Skeletal muscle satellite cell (primary cell): ENCODE measurements at regions not wholly inside any gene's neighbourhood (a gene's known extent, or its start where the extent isn't known, plus 50 kb on each side); places are given as distances from the start of the nearest gene placed in this dataset.
"Not testable (repeated sequence)": the region's sequence is repeated elsewhere in the genome, so short reads cannot be mapped to it uniquely, and the experiment has no call there.

Experiments
- H3K27me3 ChIP-seq: 2 replicates; pipeline ENCODE4 v1.7.0; 2013; ENCODE audit warnings: low read length; ENCODE audit not compliant: control insufficient read depth, insufficient read depth
- H3K36me3 ChIP-seq: 2 replicates; pipeline ENCODE4 v1.7.0; 2013; ENCODE audit warnings: mild to moderate bottlenecking, control low read depth, low read length; ENCODE audit not compliant: insufficient read depth
- H3K4me1 ChIP-seq: 2 replicates; pipeline ENCODE4 v1.7.0; 2013; ENCODE audit warnings: low read length; ENCODE audit not compliant: control insufficient read depth, insufficient read depth
- H3K4me2 ChIP-seq: 2 replicates; pipeline ENCODE4 v1.7.0; 2013; ENCODE audit warnings: mild to moderate bottlenecking, low read length
- H3K4me3 ChIP-seq: 2 replicates; pipeline ENCODE4 v1.7.0; 2013; ENCODE audit warnings: low read length
- H3K9ac ChIP-seq: 2 replicates; pipeline ENCODE4 v1.7.0; 2013; ENCODE audit warnings: mild to moderate bottlenecking, low read depth, low read length, moderate library complexity
- H3K9me3 ChIP-seq: replicated peaks from 2 replicates; pipeline ENCODE4 v1.7.0; 2013; ENCODE audit warnings: mild to moderate bottlenecking, control low read depth, low read length

DNA sequence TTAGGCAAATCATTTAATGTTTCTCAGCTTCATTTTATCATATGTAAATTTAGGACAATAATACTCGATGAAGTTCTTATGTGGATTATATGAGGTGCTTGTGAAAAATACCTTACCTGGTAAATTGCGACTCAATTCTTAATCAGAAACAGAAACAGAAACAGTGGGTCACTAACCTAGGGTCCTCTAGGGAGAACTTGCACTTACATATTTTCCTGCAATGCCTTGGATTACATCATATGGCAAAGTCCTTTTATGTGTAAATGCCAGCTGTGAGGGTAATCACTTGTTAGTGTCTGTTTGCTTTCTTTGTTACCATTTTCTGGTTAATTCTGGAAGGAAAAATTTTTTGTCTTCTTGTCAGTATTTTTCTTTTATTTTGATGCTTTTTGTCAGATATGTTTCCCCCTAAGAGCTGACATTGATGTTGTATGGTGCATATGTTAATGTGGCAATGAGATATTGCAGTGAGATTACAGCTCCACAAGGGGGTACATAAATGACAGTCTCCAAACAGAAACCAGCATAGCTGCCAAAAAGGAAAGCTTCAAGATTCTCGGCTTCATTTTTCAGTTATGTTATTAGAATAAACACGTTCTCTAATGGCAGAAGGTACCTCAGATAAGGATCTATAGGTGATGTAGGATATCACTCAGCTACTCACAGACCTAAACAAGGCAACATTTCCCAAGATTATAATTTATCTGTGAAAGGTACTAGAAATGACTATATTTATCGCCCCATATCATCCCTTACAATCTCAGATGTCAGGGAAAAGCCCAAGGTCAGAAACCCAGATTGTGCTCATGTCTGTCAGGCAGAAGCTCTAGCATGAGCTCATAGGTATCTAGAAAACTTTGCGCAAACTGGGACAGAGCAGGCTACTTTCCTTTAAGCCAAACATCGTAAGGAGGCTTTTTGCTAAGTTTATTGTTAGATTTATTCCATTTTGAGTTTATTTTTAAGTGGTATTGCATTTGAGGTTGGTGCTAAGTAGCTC is 119.9 kb downstream of the FASLG start:
- H3K27me3 ChIP-seq: no peaks in the 10 kb centered on the region
- no peaks in the 10 kb centered on the region for H3K9me3 ChIP-seq
- H3K36me3 ChIP-seq: no peaks in the 10 kb centered on the region
- no peak overlapping the region for H3K4me3 ChIP-seq
- no peak overlapping the region for H3K4me2 ChIP-seq
- H3K4me1 ChIP-seq: peaks cover 9% of the 10 kb centered on the region
- no peak overlapping the region for H3K9ac ChIP-seq

DNA sequence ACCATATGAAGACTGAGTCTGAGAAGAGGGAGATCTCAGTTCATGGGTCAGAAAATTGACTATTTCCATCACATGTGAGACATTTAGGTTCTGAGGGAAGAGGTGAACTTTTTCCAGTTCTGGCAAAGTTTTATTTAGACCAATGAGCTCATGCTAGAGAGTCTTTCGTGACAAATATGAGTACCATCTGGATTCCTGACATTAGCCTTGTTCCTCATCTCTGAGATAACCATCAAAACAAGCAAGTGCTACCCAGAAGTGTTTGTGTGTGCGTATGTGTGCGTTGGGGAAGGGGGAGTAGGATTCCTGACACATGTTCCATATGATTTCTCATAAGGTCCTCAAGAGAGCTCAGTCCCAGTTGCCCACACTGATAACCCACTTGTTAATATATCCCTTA is 120.6 kb downstream of the FASLG start:
- Histone ChIP-seq H3K9ac (no peak overlapping the region), H3K27me3 (no peaks in the 10 kb centered on the region), H3K4me3 (no peak overlapping the region), H3K4me1 (peaks cover 9% of the 10 kb centered on the region), H3K36me3 (no peaks in the 10 kb centered on the region), H3K9me3 (no peaks in the 10 kb centered on the region), H3K4me2 (no peak overlapping the region)

DNA sequence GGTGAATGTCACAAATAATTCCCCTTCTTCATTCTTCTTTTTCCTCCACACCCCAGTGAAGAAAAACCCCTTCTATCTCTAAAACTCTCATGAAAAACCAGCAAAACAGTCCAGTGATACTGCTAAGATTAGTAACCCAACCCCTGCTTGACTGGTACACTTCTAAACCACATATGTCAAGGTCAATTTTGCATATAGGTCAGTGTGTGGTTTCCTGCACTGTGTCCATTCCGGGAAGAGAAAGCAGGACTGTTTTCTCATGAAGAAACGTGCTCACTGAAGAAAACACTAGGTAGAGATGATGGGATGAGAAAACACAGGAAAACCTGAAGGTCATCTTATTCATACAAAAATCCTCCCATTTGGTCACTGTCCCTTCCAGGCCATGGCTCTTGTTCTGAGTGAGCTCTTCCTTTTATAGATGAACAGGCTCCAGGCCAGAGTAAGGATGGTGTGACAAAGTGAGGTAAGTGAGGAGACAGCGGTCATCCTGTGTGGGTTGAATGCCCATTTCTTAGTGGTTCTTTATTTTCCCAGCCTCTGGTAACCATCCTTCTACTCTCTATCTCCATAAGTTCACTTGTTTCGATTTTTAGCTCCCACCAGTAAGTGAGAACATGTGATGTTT is 122.7 kb downstream of the FASLG start:
- no peaks in the 10 kb centered on the region for H3K36me3 ChIP-seq
- no peaks in the 10 kb centered on the region for H3K27me3 ChIP-seq
- H3K9ac ChIP-seq: no peak overlapping the region
- no peak overlapping the region for H3K4me3 ChIP-seq
- H3K9me3 ChIP-seq: no peaks in the 10 kb centered on the region
- H3K4me2 ChIP-seq: no peak overlapping the region
- H3K4me1 ChIP-seq: no peaks in the 10 kb centered on the region

DNA sequence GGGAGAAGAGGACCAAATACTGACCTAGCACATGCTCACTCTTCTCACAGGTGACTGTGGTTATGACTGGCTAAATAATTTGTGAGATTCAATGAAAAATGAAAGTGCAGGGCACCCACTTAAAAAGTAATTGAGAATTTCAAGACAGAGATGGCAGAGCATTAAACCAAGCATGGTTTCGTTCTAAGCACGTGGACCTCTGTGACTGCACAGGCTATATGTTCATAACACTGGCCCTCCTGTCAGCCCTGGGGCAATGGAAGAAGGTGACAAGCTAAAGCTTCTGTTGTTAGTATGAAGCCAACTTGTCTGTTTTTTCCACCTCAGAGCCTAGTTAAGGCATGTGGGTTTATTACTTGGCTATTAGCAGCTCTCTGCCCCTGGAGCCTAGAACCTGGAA is 130.9 kb downstream of the FASLG start:
- Histone ChIP-seq H3K4me1 (no peaks in the 10 kb centered on the region), H3K4me2 (no peak overlapping the region), H3K36me3 (no peaks in the 10 kb centered on the region)

DNA sequence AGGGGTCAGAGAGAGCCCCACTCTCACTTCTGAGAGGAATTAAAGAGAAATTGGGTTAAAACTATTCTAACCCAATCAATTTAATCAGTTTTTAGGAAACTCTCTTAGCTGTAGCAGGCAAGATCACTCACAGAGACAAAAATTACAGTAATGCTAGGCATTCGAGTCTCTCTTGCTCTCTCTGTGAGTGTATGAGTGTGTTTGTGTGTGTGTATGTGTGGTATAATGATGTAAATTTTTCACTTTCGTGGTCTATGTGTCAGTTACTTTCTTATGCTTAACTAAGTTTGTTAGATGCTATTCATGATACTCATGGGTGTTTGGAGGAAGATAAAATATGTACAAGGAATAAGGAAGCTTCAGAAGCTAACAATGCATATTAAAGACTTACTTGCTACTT is 131.3 kb downstream of the FASLG start:
- Histone ChIP-seq H3K4me3 (no peak overlapping the region), H3K4me1 (no peaks in the 10 kb centered on the region), H3K9ac (no peak overlapping the region), H3K9me3 (no peaks in the 10 kb centered on the region), H3K4me2 (no peak overlapping the region), H3K27me3 (no peaks in the 10 kb centered on the region), H3K36me3 (no peaks in the 10 kb centered on the region)

More for the DNA sequence above, 130.9 kb downstream of the FASLG start:
- Histone ChIP-seq H3K9ac (no peak overlapping the region), H3K4me3 (no peak overlapping the region), H3K9me3 (no peaks in the 10 kb centered on the region), H3K27me3 (no peaks in the 10 kb centered on the region)

DNA sequence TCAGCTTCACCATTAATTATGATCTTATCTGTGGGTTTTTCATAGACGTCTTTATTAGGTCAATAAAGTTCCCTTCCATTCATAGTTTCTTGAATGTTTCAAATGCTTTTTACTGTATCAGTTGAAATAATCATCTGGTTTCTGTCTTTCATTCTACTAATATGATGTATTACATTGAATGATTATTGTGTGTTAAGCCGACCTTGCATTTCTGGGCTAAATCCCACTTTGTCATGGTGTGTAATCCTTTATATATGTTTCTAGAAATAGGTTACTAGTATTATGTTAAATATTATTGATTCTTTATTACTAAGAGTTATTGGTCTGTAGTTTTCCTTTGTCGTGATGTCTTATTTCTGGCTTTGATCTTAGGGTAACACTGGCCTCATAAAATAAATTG is 134.9 kb downstream of the FASLG start:
- no peaks in the 10 kb centered on the region for H3K36me3 ChIP-seq
- no peaks in the 10 kb centered on the region for H3K9me3 ChIP-seq
- no peaks in the 10 kb centered on the region for H3K4me1 ChIP-seq
- no peak overlapping the region for H3K9ac ChIP-seq
- H3K4me3 ChIP-seq: no peak overlapping the region
- no peaks in the 10 kb centered on the region for H3K27me3 ChIP-seq
- no peak overlapping the region for H3K4me2 ChIP-seq

DNA sequence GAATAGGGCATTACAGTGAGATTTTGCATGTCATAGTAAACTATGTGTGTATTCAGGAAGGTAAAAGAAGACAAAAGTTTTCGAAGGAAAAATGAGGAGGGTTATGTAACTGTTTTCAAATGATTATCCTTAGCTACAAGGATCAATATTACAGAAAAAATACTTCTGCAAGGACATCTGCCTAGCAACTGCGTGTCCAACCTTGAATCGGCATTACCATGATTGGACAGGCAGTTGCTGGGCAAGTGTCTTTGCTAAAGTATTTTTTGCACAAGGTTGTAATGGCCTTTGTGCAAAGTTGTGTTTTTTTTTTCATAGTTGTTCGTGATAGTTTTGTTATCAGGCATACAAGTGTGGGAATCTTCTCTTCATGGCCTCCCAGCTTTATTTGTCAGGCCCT is 136.8 kb downstream of the FASLG start:
- no peaks in the 10 kb centered on the region for H3K27me3 ChIP-seq
- H3K9me3 ChIP-seq: no peaks in the 10 kb centered on the region
- no peak overlapping the region for H3K4me3 ChIP-seq
- H3K4me2 ChIP-seq: no peak overlapping the region
- H3K36me3 ChIP-seq: no peaks in the 10 kb centered on the region
- H3K9ac ChIP-seq: no peak overlapping the region
- H3K4me1 ChIP-seq: no peaks in the 10 kb centered on the region

DNA sequence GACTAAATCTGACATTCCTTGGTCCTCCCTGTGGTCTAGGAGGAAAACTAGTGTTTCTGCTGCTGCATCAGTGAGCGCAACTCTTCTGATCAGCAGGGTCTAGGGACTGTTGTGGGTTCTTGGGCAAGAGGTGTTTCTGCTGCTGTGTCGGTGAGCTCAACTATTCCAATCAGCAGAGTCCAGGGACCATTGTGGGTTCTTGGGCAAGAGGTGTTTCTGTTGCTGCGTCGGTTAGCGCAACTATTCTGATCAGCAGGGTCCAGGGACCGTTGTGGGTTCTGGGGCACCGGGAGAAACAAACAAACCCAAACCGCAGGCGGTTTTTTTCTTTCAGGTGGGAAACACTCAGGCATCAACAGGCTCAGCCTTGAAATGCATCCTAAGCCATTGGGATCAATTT is 140.9 kb downstream of the FASLG start:
- H3K4me2 ChIP-seq, H3K4me3 ChIP-seq, H3K4me1 ChIP-seq, H3K9me3 ChIP-seq, H3K9ac ChIP-seq, H3K36me3 ChIP-seq, H3K27me3 ChIP-seq: not testable (repeated sequence)

DNA sequence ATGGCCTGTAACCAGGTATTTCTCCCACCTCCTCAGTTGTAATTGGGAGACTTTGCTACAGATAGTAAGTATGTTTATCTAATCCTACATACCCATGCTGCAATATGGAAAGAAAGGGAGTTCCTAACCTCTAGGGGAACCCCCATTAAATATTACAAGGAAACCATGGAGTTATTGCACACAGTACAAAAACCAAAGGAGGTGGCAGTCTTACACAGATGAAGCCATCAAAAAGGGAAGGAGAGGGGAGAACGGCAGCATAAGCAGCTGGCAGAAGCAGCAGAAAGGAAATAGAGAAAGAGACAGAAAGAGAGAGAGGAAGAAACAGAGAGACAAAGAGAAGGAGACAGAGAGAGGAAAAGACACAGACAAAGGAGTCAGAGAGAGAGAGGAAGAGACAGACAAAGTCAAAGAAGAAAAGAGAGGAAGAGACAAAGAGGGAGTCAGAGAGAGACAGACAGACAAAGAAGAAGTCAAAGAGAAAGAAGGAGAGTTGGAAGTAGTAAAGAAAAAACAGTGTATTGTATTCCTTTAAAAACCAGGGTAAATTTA is 142.9 kb downstream of the FASLG start:
- Histone ChIP-seq H3K27me3 (no peaks in the 10 kb centered on the region), H3K4me3 (no peak overlapping the region), H3K9ac (no peak overlapping the region), H3K4me2 (no peak overlapping the region), H3K36me3 (no peaks in the 10 kb centered on the region), H3K4me1 (no peaks in the 10 kb centered on the region), H3K9me3 (no peaks in the 10 kb centered on the region)

DNA sequence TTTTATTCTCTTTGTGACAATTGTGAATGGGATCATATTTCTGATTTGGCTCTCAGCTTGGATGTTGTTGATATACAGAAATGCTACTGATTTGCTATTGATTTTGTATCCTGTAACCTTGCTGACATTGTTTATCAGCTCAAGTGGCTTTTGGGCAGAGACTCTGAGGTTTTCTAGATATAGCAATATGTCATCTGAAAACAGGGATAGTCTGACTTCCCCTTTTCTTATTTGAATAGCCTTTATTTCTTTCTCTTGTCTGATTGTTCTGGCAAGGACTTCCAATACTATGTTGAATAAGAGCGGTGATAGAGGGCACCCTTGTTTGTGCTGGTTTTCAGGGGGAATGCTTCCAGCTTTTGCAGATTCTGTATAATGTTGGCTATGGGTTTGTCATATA is 150.8 kb downstream of the FASLG start:
- H3K27me3 ChIP-seq: no peaks in the 10 kb centered on the region
- no peak overlapping the region for H3K4me2 ChIP-seq
- H3K36me3 ChIP-seq: no peaks in the 10 kb centered on the region
- H3K9me3 ChIP-seq: no peaks in the 10 kb centered on the region
- H3K9ac ChIP-seq: no peak overlapping the region
- no peaks in the 10 kb centered on the region for H3K4me1 ChIP-seq
- no peak overlapping the region for H3K4me3 ChIP-seq

DNA sequence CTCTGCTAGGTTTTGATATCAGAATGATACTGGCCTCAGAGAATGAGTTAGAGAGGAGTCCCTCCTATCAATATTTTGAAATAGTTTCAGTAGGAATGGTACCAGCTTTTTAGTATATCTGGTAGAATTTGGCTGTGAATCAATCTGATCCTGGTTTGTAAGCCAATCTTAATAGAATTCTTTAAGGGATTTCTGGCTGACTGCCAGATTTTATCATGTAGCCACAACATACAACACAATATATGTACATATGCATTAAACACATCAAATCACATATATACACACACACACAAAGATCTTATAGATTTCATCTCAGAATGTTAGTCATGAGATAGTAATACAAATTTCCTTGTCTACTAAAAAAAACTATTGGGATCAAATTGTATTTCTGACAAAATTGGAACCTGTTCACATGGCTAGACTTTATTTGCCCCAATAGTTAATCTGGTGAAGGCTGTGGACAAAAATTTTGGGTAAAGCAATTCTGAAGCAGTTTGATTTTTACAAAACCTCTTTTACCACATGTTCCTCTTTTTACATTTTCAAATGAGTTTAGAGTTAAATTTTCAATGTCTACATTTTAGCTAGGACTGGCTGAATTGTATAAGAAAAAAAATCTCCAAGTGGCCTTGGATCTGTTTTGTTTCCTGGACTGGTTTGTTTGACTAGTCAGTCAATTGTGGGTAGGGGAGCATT is 151.7 kb downstream of the FASLG start:
- Histone ChIP-seq H3K27me3 (no peaks in the 10 kb centered on the region), H3K9me3 (no peaks in the 10 kb centered on the region), H3K36me3 (no peaks in the 10 kb centered on the region), H3K4me3 (no peak overlapping the region), H3K4me2 (no peak overlapping the region), H3K4me1 (no peaks in the 10 kb centered on the region), H3K9ac (no peak overlapping the region)
